ENCODE measurements at regions not wholly inside any gene's neighbourhood (a gene's known extent, or its start where the extent isn't known, plus 50 kb on each side); places are given as distances from the start of the nearest gene placed in this dataset.

- H2BK5ac ChIP-seq (ENCODE audit: insufficient read length, low read length), result no peak overlapping the region
- Mint-ChIP-seq H3K36me3 (ENCODE audit: insufficient read depth in 1 of 3, low read depth in 3 of 3) (no peaks in the 10 kb centered on the region), H3K9me3 (no peaks in the 10 kb centered on the region; a peak in 1 of 5 replicates), H3K27ac (no peak overlapping the region), H3K4me1 (peaks cover 13 to 20% of the 10 kb centered on the region in 2 experiments), H3K27me3 (ENCODE audit: low read depth) (no peaks in the 10 kb centered on the region), H3K4me3 (no peak overlapping the region)
- H3K23me2 ChIP-seq (ENCODE audit: insufficient read length, low read depth, low read length, poor library complexity, severe bottlenecking), result no peaks in the 10 kb centered on the region
- no peak overlapping the region for H2BK12ac ChIP-seq (ENCODE audit: insufficient read length, low read depth, low read length)
- H3K23ac ChIP-seq (ENCODE audit: insufficient read length, low read depth, low read length), result no peak overlapping the region
- no peak overlapping the region for H2BK120ac ChIP-seq (ENCODE audit: low read depth, low read length, poor library complexity, severe bottlenecking)
- no peak overlapping the region for H4K91ac ChIP-seq (ENCODE audit: insufficient read length, low read depth, low read length)
- no peak for TF ChIP-seq CTCF (conservative IDR thresholded peaks at IDR 0.05)
- no peak overlapping the region for H2BK20ac ChIP-seq (ENCODE audit: low read depth, low read length, poor library complexity, severe bottlenecking)
- no peak overlapping the region for H3K4me2 ChIP-seq (ENCODE audit: insufficient read depth, insufficient read length, low read length)
- H3K27me3 ChIP-seq (ENCODE audit: insufficient read depth, low read length), result no peaks in the 10 kb centered on the region
- no peak overlapping the region for H4K5ac ChIP-seq (ENCODE audit: insufficient read length, low read depth, low read length)
- no peaks in the 10 kb centered on the region for H3K79me1 ChIP-seq (ENCODE audit: insufficient read depth, low read depth, low read length, poor library complexity, severe bottlenecking)
- H3K27ac ChIP-seq (ENCODE audit: insufficient read length, low read depth, low read length), result no peak overlapping the region
- H4K20me1 ChIP-seq (ENCODE audit: control insufficient read depth, insufficient read depth, insufficient read length), result no peaks in the 10 kb centered on the region
- no peak overlapping the region for H3K9ac ChIP-seq (ENCODE audit: extremely low read depth, insufficient read length, low read length)
- no peak for DNase-seq
- H3K56ac ChIP-seq (ENCODE audit: insufficient read length, low read depth, low read length), result no peak overlapping the region
- no peaks in the 10 kb centered on the region for H3K79me2 ChIP-seq (ENCODE audit: insufficient read depth, low read length)
- no CpG with 5 or more reads among the region's 2 CpGs for WGBS (ENCODE audit: extremely low coverage, insufficient read length, low lambda C conversion rate)
- H3K4ac ChIP-seq (ENCODE audit: low read depth, low read length), result no peak overlapping the region
- no peaks in the 10 kb centered on the region for H3K9me3 ChIP-seq (ENCODE audit: control insufficient read depth, low read depth, low read length)
- H3K4me1 ChIP-seq (ENCODE audit: insufficient read depth, low read length), result no peaks in the 10 kb centered on the region
- no peak overlapping the region for H2AFZ ChIP-seq (ENCODE audit: low read length)
- H2AK5ac ChIP-seq (ENCODE audit: insufficient read length, low read length), result no peak overlapping the region
- H2BK15ac ChIP-seq (ENCODE audit: low read depth, low read length), result no peak overlapping the region
- no peak overlapping the region for H4K8ac ChIP-seq (replicated peaks; ENCODE audit: insufficient read length, low read depth, low read length)
- no peak overlapping the region for H3T11ph ChIP-seq (ENCODE audit: low read length)
- no peak overlapping the region for H3K14ac ChIP-seq (ENCODE audit: insufficient read depth, low read length)
- H3K18ac ChIP-seq (ENCODE audit: insufficient read length, low read depth, low read length), result no peak overlapping the region
Observed at GRCh38 chr12:25839470-25839869, 119.0 kb upstream of the RASSF8 start.
